Osteoblast (primary cell): ENCODE measurements at regions not wholly inside any gene's neighbourhood (a gene's known extent, or its start where the extent isn't known, plus 50 kb on each side); places are given as distances from the start of the nearest gene placed in this dataset.

Experiments used
- DNase-seq: peaks from one replicate; pipeline ENCODE4 v3.0.0; 2011; ENCODE audit warnings: low spot score, mixed read lengths; ENCODE audit not compliant: insufficient read length; ENCODE audit errors: missing footprints
- H2AFZ ChIP-seq: 2 replicates; pipeline ENCODE4 v1.6.0; 2011; ENCODE audit warnings: mild to moderate bottlenecking, low read length
- H3K27ac ChIP-seq: 2 replicates; pipeline ENCODE4 v1.5.1; 2011; ENCODE audit warnings: mild to moderate bottlenecking, low read depth, low read length, moderate library complexity
- H3K27me3 ChIP-seq: 2 replicates; pipeline ENCODE4 v1.6.0; 2012; ENCODE audit warnings: mild to moderate bottlenecking, control low read depth, inconsistent platforms, low read length, moderate library complexity; ENCODE audit not compliant: insufficient read depth
- H3K36me3 ChIP-seq: 2 replicates; pipeline ENCODE4 v1.5.1; 2011; ENCODE audit warnings: mild to moderate bottlenecking, low read length, control low read depth, moderate library complexity; ENCODE audit not compliant: insufficient read depth
- H3K4me1 ChIP-seq: 2 replicates; pipeline ENCODE4 v1.5.1; 2011; ENCODE audit warnings: mild to moderate bottlenecking, low read length, control low read depth, moderate library complexity; ENCODE audit not compliant: insufficient read depth
- H3K4me2 ChIP-seq: 2 replicates; pipeline ENCODE4 v1.6.0; 2011; ENCODE audit warnings: mild to moderate bottlenecking, low read length; ENCODE audit not compliant: insufficient read depth
- H3K4me3 ChIP-seq: fragments of 200-600 bp; sonication (generic); 3 replicates; pipeline ENCODE4 v1.5.1; 2012; ENCODE audit warnings: mild to moderate bottlenecking, low read length, inconsistent platforms; ENCODE audit not compliant: insufficient read depth
- H3K79me2 ChIP-seq: 2 replicates; pipeline ENCODE4 v1.6.0; 2012; ENCODE audit warnings: mild to moderate bottlenecking, low read length, control low read depth, inconsistent platforms; ENCODE audit not compliant: insufficient read depth
- H3K9me3 ChIP-seq: 2 replicates; pipeline ENCODE4 v1.5.1; 2011; ENCODE audit warnings: low read depth, low read length, control low read depth
- H4K20me1 ChIP-seq: 2 replicates; pipeline ENCODE4 v1.6.0; 2012; ENCODE audit warnings: mild to moderate bottlenecking, low read length, control low read depth; ENCODE audit not compliant: insufficient read depth
- TF ChIP-seq, protein P1 (sequence below): IDR thresholded peaks from 2 replicates; pipeline ENCODE4 v1.5.1; 2011; ENCODE audit warnings: mild to moderate bottlenecking, low read depth, low read length, moderate library complexity; ENCODE audit errors: extremely low read depth

DNA sequence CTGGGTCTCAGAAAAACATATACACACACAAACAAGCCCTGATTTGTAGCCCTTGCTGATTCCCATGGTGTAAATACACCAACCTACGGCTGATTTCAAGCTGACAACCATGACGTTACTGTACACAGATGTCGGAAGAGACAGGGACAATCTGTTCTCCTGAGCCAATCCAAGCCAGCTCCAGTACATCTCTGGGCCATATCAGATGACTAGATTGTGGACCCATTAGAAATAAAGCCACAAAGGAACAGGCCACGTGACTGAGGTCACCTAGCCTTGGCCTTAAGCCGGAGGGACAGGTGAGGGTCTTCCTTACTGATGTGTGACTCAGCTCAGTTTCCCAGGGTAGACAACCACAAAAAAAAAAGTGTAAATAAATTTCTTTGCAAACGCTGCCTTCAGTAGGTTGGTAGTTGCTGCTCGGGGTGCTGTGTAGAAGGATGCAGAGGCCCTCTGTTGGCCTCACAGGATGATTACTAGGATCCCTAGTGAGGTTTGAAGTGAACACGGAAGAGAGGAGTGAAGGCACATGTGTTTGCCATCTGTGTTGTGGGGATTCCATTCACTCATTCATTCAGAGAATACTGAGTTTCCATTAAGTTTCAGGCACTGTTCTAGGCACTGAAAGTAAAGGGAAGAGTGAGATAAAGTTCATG is 99.0 kb upstream of the LARGE1 start:
- Histone ChIP-seq H4K20me1 (no peaks in the 10 kb centered on the region), H3K4me2 (no peak overlapping the region), H3K4me3 (no peak overlapping the region), H3K9me3 (no peaks in the 10 kb centered on the region), H3K36me3 (no peaks in the 10 kb centered on the region), H3K79me2 (no peaks in the 10 kb centered on the region), H3K27me3 (no peaks in the 10 kb centered on the region), H2AFZ (no peak overlapping the region), H3K27ac (no peak overlapping the region), H3K4me1 (no peaks in the 10 kb centered on the region)
- no peak for DNase-seq
- TF ChIP-seq, protein P1, sequence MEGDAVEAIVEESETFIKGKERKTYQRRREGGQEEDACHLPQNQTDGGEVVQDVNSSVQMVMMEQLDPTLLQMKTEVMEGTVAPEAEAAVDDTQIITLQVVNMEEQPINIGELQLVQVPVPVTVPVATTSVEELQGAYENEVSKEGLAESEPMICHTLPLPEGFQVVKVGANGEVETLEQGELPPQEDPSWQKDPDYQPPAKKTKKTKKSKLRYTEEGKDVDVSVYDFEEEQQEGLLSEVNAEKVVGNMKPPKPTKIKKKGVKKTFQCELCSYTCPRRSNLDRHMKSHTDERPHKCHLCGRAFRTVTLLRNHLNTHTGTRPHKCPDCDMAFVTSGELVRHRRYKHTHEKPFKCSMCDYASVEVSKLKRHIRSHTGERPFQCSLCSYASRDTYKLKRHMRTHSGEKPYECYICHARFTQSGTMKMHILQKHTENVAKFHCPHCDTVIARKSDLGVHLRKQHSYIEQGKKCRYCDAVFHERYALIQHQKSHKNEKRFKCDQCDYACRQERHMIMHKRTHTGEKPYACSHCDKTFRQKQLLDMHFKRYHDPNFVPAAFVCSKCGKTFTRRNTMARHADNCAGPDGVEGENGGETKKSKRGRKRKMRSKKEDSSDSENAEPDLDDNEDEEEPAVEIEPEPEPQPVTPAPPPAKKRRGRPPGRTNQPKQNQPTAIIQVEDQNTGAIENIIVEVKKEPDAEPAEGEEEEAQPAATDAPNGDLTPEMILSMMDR, result no peak

DNA sequence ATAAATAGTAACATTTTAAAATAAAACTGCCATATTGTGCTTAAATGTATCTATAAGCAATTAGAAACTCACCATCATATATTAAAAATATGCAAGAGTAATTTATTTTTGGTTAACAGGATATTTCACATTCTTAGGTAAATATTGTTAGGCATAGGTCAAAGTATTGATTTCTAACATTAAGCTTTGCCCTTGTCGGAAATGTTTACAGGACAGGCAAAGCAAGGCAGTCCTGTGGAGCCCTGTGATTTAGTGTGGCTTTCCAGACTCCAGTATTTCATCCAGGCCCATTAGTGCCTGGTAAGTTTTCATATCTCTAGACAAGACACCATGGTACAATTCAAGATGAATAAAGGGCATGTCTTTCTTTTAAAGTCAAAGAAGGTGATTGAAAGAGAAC is 114.9 kb upstream of the LARGE1 start:
- Histone ChIP-seq H3K27ac (no peak overlapping the region), H3K4me1 (no peaks in the 10 kb centered on the region), H3K27me3 (no peaks in the 10 kb centered on the region), H2AFZ (no peak overlapping the region), H3K4me2 (no peak overlapping the region), H4K20me1 (no peaks in the 10 kb centered on the region), H3K79me2 (no peaks in the 10 kb centered on the region), H3K4me3 (no peak overlapping the region), H3K36me3 (no peaks in the 10 kb centered on the region), H3K9me3 (peaks cover 2% of the 10 kb centered on the region)
- TF ChIP-seq, protein P1, result no peak
- DNase-seq, result no peak

DNA sequence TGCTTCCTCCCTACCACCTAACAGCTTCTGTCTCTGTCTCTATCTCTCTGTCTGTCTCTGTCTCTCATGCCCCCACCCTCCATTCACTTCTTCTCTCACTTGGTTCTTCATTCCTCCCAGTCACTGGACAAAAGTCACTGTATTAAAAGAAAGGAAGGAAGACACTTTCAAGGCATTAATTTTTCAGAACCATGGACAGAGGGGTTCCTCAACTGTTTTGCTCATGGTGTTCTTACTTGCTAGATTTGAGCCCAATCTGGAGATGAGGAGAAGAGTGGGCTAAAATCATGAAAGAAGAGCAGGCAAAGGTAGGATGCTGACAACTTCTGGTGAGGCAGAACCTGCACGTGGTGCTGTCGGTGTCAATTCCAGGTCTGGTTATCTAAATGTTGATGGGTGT is 116.7 kb upstream of the LARGE1 start:
- Histone ChIP-seq H3K27me3 (no peaks in the 10 kb centered on the region), H2AFZ (no peak overlapping the region), H3K9me3 (peaks cover 2% of the 10 kb centered on the region), H3K4me1 (no peaks in the 10 kb centered on the region), H3K36me3 (no peaks in the 10 kb centered on the region), H3K4me2 (no peak overlapping the region), H3K27ac (no peak overlapping the region), H4K20me1 (no peaks in the 10 kb centered on the region), H3K4me3 (no peak overlapping the region), H3K79me2 (no peaks in the 10 kb centered on the region)
- TF ChIP-seq, protein P1, result no peak
- no peak for DNase-seq

DNA sequence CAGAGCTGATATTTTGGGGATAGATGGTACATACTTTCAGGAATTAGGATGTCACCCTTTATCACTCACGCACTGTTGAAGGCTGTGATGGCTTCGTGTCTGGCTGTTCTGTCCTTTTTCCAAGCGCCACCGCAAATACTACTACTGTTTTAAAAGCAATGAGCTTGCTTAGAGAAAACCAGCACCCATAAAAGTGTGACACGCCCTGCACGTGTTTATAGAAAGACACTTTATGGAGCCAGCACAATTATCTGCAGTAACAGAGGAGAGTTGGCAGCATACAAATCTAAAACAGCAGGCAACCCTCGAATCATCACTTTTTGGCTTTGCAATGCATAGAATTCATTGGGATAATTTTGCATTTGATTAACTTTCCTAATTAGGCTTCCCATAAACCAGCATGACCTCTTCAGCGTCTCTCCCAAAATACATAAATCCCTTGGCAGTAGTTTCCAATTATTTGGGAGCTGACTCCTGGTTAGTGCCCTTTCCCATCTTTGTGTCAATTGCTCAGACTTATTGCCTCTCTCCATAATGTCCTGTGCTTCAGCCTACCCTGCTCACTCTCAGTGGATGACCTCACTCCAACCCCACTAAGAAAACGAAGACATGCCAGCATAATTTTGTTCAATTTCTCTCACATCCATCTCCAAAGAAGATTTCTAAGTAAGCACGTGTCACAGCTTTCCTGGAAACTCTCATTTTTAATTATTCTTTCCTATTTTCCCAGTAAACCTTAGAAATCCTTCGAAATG is 118.7 kb upstream of the LARGE1 start:
- H3K4me1 ChIP-seq, result no peaks in the 10 kb centered on the region
- no peak overlapping the region for H3K4me2 ChIP-seq
- no peaks in the 10 kb centered on the region for H3K36me3 ChIP-seq
- DNase-seq, result no peak
- H3K79me2 ChIP-seq, result no peaks in the 10 kb centered on the region
- H3K27me3 ChIP-seq, result no peaks in the 10 kb centered on the region
- TF ChIP-seq, protein P1, result no peak
- H3K4me3 ChIP-seq, result no peak overlapping the region
- H3K9me3 ChIP-seq, result no peaks in the 10 kb centered on the region
- no peak overlapping the region for H2AFZ ChIP-seq
- H4K20me1 ChIP-seq, result no peaks in the 10 kb centered on the region
- H3K27ac ChIP-seq, result no peak overlapping the region
